DND-41 (cell line): ENCODE measurements at regions not wholly inside any gene's neighbourhood (a gene's known extent, or its start where the extent isn't known, plus 50 kb on each side); places are given as distances from the start of the nearest gene placed in this dataset.

Experiments used
- ATAC-seq: fragments of 200-7000 bp; cut with Tn5 transposase; 3 replicates; pipeline ENCODE4 v1.9.1; 2021; ENCODE audit warnings: low read depth; ENCODE audit not compliant: insufficient read depth
- DNase-seq: peaks from one replicate; pipeline ENCODE4 v3.0.0-alpha.2; 2020
- H2AFZ ChIP-seq: 2 replicates; pipeline ENCODE4 v1.6.0; 2012; ENCODE audit warnings: low read depth, low read length
- H3K27ac ChIP-seq: 2 replicates; pipeline ENCODE4 v1.5.1; 2012; ENCODE audit warnings: low read length, inconsistent platforms
- H3K27me3 ChIP-seq: fragments of 200-600 bp; sonication (generic); 2 replicates; pipeline ENCODE4 v1.6.0; 2012; ENCODE audit warnings: low read length, mild to moderate bottlenecking, inconsistent platforms; ENCODE audit not compliant: insufficient read depth, poor library complexity
- H3K36me3 ChIP-seq: 2 replicates; pipeline ENCODE4 v1.5.1; 2012; ENCODE audit warnings: low read length, inconsistent platforms; ENCODE audit not compliant: insufficient read depth
- H3K4me1 ChIP-seq: 2 replicates; pipeline ENCODE4 v1.5.1; 2012; ENCODE audit warnings: mild to moderate bottlenecking, low read length; ENCODE audit not compliant: insufficient read depth
- H3K4me2 ChIP-seq: 2 replicates; pipeline ENCODE4 v1.6.0; 2012; ENCODE audit warnings: mild to moderate bottlenecking, moderate library complexity, low read length, inconsistent platforms; ENCODE audit not compliant: insufficient read depth
- H3K4me3 ChIP-seq, 2 experiments: fragments of 200-600 bp in 1 of 2; shearing (Covaris generic) in 1 of 2; 2 replicates each; pipeline ENCODE4 v1.5.1; 2012 to 2016; ENCODE audit warnings: inconsistent platforms in 2 of 2, low read length in 2 of 2, mild to moderate bottlenecking in 2 of 2, low read depth in 1 of 2, moderate library complexity in 1 of 2
- H3K79me2 ChIP-seq: 2 replicates; pipeline ENCODE4 v1.6.0; 2012; ENCODE audit warnings: low read length, inconsistent platforms; ENCODE audit not compliant: insufficient read depth
- H3K9ac ChIP-seq: 2 replicates; pipeline ENCODE4 v1.6.0; 2012; ENCODE audit warnings: low read depth, mild to moderate bottlenecking, inconsistent platforms, low read length, moderate library complexity
- H3K9me3 ChIP-seq: 2 replicates; pipeline ENCODE4 v1.5.1; 2012; ENCODE audit warnings: low read length, moderate library complexity, mild to moderate bottlenecking, inconsistent platforms; ENCODE audit not compliant: insufficient read depth, severe bottlenecking
- H4K20me1 ChIP-seq: 2 replicates; pipeline ENCODE4 v1.6.0; 2012; ENCODE audit warnings: low read length; ENCODE audit not compliant: insufficient read depth
- EZH2 ChIP-seq: IDR thresholded peaks from 3 replicates; pipeline ENCODE4 v1.6.1; 2012; ENCODE audit warnings: borderline replicate concordance, low read depth, mild to moderate bottlenecking, moderate library complexity, low read length, inconsistent platforms; ENCODE audit not compliant: severe bottlenecking
- TF ChIP-seq, protein P1 (sequence below): IDR thresholded peaks from 2 replicates; pipeline ENCODE4 v1.5.1; 2012; ENCODE audit warnings: borderline replicate concordance, low read length, moderate library complexity, mild to moderate bottlenecking; ENCODE audit not compliant: poor library complexity, severe bottlenecking; ENCODE audit errors: extremely low read depth

DNA sequence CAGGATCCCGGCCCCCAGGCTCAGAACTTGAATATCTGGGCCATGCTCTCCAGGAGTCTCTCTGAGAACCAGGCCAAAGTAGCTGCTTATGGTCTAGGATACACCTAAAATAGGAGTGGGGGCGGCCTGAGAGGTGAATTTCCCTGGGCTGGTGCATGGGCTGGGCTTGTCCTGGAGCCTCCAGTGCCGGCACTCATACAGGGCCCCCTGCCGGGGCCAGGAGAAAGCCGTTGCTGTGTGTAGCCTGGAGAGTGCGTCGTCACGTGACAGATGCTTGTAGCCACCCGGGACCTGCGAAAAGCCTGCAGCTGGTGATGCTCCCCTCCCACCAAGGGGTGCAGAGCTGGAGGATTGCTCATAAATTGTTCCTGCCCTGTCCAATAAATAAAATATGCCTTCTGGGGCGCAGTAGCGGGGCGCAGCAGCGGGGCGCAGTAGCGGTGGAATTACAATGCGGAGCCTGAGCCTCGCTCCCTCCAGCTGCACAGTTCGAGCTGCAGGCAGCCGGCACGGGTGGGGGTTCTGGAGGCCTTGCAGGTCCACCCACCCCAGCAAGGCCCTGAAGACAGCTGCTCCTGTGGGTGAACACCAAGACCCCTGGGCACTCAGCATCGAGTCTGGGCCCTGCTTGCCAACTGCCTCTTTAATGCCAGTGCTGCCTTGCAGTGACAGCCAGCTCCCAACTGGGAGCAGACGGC lies 289.9 kb downstream of the NDUFA10 start:
- H3K4me2 ChIP-seq = no peak overlapping the region
- no peak overlapping the region for H2AFZ ChIP-seq
- no peak overlapping the region for H3K27ac ChIP-seq
- no peaks in the 10 kb centered on the region for H3K36me3 ChIP-seq
- TF ChIP-seq EZH2 = no peak
- H4K20me1 ChIP-seq = no peaks in the 10 kb centered on the region
- no peak overlapping the region for H3K4me3 ChIP-seq
- H3K4me1 ChIP-seq = no peaks in the 10 kb centered on the region
- H3K9ac ChIP-seq = no peak overlapping the region
- no peaks in the 10 kb centered on the region for H3K27me3 ChIP-seq
- H3K9me3 ChIP-seq = peaks cover 10% of the 10 kb centered on the region
- H3K79me2 ChIP-seq = no peaks in the 10 kb centered on the region
- ATAC-seq = no peak
- DNase-seq = no peak

DNA sequence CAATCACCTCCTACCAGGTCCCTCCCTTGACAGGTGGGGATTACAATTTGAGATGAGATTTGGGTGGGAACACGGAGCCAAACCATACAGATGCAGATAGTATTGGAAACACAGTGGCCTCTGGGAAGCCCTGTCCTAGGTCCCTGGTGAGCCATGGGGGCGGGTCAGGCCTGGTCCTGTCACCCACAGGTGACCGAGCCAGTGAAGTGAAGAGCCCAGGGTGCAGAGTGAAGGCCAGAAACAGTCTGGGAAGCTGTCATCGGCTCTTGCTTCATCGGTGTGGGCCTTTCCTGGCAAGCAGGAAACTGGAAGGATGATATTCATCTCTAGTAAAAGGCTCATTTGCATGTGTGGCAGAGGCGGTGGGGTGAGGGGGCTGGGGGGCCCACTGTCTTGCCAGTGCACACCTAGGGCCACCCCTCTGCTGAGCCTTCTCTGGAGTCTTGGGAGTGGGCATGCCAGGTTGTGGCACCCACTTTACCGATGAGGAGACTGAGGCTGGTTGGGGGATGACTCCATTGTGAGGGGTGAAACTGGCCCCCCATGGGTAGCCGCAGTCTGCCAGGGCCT lies 290.6 kb downstream of the NDUFA10 start:
- H3K4me3 ChIP-seq = no peak overlapping the region
- DNase-seq (no peak), ATAC-seq (no peak)
- no peaks in the 10 kb centered on the region for H3K79me2 ChIP-seq
- H3K9me3 ChIP-seq = peaks cover 10% of the 10 kb centered on the region
- H2AFZ ChIP-seq = no peak overlapping the region
- no peaks in the 10 kb centered on the region for H3K27me3 ChIP-seq
- H3K9ac ChIP-seq = no peak overlapping the region
- no peak for TF ChIP-seq EZH2
- TF ChIP-seq, protein P1, sequence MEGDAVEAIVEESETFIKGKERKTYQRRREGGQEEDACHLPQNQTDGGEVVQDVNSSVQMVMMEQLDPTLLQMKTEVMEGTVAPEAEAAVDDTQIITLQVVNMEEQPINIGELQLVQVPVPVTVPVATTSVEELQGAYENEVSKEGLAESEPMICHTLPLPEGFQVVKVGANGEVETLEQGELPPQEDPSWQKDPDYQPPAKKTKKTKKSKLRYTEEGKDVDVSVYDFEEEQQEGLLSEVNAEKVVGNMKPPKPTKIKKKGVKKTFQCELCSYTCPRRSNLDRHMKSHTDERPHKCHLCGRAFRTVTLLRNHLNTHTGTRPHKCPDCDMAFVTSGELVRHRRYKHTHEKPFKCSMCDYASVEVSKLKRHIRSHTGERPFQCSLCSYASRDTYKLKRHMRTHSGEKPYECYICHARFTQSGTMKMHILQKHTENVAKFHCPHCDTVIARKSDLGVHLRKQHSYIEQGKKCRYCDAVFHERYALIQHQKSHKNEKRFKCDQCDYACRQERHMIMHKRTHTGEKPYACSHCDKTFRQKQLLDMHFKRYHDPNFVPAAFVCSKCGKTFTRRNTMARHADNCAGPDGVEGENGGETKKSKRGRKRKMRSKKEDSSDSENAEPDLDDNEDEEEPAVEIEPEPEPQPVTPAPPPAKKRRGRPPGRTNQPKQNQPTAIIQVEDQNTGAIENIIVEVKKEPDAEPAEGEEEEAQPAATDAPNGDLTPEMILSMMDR = no peak
- H3K27ac ChIP-seq = 0 out of 2 replicates have a peak overlapping the region, but pooled peaks have one; percentile 22
- H3K36me3 ChIP-seq = no peaks in the 10 kb centered on the region
- no peak overlapping the region for H3K4me2 ChIP-seq
- no peaks in the 10 kb centered on the region for H3K4me1 ChIP-seq
- H4K20me1 ChIP-seq = no peaks in the 10 kb centered on the region

DNA sequence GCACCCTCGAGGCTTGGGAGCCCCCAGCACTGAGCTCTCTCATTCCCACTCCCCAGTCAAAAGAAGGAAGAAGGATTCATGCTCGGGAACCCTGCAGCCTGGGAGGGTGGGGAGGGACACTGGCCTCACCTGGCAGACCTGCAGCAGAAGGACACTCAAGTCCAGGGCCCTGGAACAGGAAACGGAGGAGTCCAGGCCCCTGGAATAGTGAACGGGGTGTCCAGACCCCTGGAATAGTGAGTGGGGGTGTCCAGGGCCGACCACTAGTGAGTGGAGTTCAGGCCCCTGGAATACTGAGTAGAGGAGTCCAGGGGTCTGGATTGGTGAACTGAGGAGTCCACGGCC lies 292.5 kb downstream of the NDUFA10 start:
- Histone ChIP-seq H4K20me1 (no peaks in the 10 kb centered on the region), H3K4me2 (no peak overlapping the region), H3K9me3 (peaks cover 10% of the 10 kb centered on the region), H3K9ac (no peak overlapping the region), H3K36me3 (no peaks in the 10 kb centered on the region), H3K27me3 (no peaks in the 10 kb centered on the region), H3K4me3 (no peak overlapping the region), H2AFZ (no peak overlapping the region), H3K79me2 (no peaks in the 10 kb centered on the region), H3K27ac (no peak overlapping the region), H3K4me1 (no peaks in the 10 kb centered on the region)
- DNase-seq = no peak
- no peak for TF ChIP-seq EZH2
- TF ChIP-seq, protein P1 = no peak
- ATAC-seq = no peak

DNA sequence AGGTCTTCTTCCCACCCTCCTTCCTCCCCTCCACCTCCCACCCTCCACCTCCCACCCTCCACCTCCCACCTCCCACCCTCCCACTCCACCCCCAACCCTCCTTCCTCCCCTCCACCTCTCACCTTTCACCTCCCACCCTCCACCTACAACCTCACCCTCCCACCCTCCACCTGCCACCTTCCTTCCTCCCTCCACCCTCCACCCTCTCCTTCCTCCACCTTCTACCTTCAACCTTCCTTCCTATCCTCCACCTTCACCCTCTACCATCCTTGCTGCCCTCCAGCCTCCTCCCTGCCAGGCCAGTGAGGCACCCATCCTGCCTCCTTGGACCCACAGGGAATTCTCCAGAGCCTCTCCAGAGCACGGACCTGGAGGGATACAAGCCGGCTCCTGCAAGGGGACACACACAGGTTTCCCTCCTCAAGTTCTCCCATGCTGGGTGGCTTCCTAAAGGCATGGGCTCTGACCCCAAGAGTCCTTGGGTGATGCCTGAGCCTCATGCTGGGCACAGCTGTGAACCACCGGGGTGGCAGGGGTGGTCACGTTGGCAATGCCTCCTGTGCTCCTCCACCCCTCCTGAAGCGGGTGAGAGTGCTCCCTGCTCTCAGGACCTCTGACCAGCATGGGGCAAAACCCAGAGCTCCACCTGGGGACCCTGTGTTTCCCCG lies 293.0 kb downstream of the NDUFA10 start:
- Histone ChIP-seq H3K79me2 (no peaks in the 10 kb centered on the region), H3K4me1 (no peaks in the 10 kb centered on the region), H4K20me1 (no peaks in the 10 kb centered on the region), H3K4me2 (no peak overlapping the region), H3K27ac (no peak overlapping the region), H3K9ac (no peak overlapping the region), H3K4me3 (no peak overlapping the region), H2AFZ (no peak overlapping the region), H3K9me3 (peaks cover 10% of the 10 kb centered on the region), H3K36me3 (no peaks in the 10 kb centered on the region), H3K27me3 (no peaks in the 10 kb centered on the region)
- ATAC-seq (no peak), DNase-seq (no peak)
- TF ChIP-seq, protein P1 = no peak
- TF ChIP-seq EZH2 = no peak
